ENCODE measurements at regions not wholly inside any gene's neighbourhood (a gene's known extent, or its start where the extent isn't known, plus 50 kb on each side); places are given as distances from the start of the nearest gene placed in this dataset.

- TF ChIP-seq EZH2phosphoT487 (IDR thresholded peaks at IDR 0.05; ENCODE audit: insufficient read depth, low read depth) = no peak
- TF ChIP-seq EZH2 (IDR thresholded peaks at IDR 0.05; ENCODE audit: insufficient read depth, poor library complexity, severe bottlenecking) = no peak
These were observed 264.8 kb downstream of the ANAPC1 start for GRCh38 chr2:111618978-111619902.

Measured in GM23248 (cell line).